HK-2 (cell line): ENCODE measurements at regions not wholly inside any gene's neighbourhood (a gene's known extent, or its start where the extent isn't known, plus 50 kb on each side); places are given as distances from the start of the nearest gene placed in this dataset.
"Not testable (repeated sequence)": the region's sequence is repeated elsewhere in the genome, so short reads cannot be mapped to it uniquely, and the experiment has no call there.

Experiments used
- DNase-seq: peaks from one replicate; pipeline ENCODE4 v3.0.0-alpha.2; 2018; ENCODE audit not compliant: unreplicated experiment

DNA sequence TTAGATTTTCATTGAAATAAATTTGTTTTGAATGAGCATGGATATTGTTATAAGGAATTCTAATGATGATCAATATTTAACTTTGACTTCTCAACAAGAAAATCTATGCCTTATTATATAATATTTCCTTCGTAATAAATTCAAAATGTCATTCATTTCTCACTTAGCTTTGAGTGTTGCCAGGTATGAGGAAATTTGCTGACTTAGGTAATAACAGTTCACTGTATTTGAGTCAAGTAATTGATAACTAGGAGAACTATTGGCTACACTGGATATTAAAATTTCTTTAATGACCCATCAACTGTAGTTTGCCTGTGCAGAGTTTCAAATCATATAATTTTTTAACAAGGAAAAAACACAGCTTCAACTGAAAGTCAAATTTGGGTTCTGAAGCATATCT is 746.6 kb downstream of the SLITRK5 start:
- no peak for DNase-seq

GRCh38 chr13:88424463-88424862 is 753.3 kb downstream of the SLITRK5 start:
- DNase-seq: no peak

- DNase-seq: no peak
Measured at GRCh38 chr13:88426661-88427060, 755.5 kb downstream of the SLITRK5 start.

GRCh38 chr13:88429862-88430261 is 758.7 kb downstream of the SLITRK5 start:
- no peak for DNase-seq

DNA sequence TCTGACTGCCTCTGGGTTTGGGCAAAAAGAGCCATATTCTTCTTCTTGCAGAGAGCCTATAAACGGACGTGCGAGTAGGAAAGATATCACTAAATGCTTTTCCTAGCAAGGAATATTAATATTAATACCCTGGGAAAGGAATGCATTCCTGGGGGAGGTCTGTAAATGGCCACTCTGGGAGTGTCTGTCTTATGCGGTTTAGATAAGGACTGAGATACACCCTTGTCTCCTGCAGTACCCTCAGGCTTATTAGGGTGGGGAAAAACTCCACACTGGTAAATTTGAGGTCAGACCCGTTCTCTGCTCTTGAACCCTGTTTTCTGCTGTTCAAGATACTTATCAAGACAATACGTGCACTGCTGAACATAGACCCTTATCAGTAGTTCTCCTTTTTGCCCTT is 763.8 kb downstream of the SLITRK5 start:
- no peak for DNase-seq

GRCh38 chr13:88436974-88437373 is 765.8 kb downstream of the SLITRK5 start:
- DNase-seq: no peak

- DNase-seq: no peak
Measured at GRCh38 chr13:88450515-88450914, 779.3 kb downstream of the SLITRK5 start.

- DNase-seq: no peak
Measured at GRCh38 chr13:88456151-88456550, 785.0 kb downstream of the SLITRK5 start.

- no peak for DNase-seq
Measured at GRCh38 chr13:88459331-88459730, 788.2 kb downstream of the SLITRK5 start.

GRCh38 chr13:88461272-88462009 is 790.3 kb downstream of the SLITRK5 start:
- DNase-seq: no peak

DNA sequence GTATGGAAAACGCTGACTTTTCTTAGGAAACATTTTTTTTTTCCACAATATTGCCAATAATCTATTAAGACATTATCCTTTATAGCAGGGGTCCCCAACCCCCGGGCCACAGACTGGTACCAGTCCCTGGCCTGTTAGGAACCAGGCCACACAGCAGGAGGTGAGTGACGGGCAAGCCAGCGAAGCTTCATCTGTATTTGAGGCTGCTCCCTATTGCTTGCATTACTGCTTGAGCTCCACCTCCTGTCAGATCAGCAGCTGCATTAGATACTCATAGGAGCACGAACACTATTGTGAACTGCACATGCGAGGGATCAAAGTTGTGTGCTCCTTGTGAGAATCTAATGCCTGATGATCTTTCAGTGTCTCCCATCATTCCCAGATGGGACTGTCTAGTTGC is 793.7 kb downstream of the SLITRK5 start:
- DNase-seq: no peak

- DNase-seq: no peak
Measured at GRCh38 chr13:88472316-88472715, 801.1 kb downstream of the SLITRK5 start.

GRCh38 chr13:88483202-88483601 is 812.0 kb downstream of the SLITRK5 start:
- DNase-seq: no peak

DNA sequence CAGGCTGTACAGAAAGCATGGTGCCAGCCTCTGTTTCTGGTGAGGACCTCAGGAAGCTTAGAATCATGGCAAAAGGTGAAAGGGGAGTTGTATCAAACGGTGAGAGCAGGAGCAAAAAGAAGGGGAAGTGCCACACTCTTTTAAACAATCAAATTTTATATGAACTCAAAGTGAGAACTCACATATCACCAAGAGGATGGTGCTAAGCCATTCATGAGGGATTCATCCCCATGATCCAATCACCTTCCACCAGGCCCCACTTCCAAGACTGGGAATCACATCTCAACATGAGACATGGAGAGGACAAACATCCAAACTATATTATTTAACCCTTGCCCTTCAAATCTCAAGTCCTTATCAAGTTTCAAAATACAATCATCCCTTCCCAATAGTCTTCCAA is 836.7 kb downstream of the SLITRK5 start:
- no peak for DNase-seq

- not testable (repeated sequence) for DNase-seq
Measured at GRCh38 chr13:88512993-88513392, 841.8 kb downstream of the SLITRK5 start.

GRCh38 chr13:88526186-88526852 is 855.1 kb downstream of the SLITRK5 start:
- no peak for DNase-seq

DNA sequence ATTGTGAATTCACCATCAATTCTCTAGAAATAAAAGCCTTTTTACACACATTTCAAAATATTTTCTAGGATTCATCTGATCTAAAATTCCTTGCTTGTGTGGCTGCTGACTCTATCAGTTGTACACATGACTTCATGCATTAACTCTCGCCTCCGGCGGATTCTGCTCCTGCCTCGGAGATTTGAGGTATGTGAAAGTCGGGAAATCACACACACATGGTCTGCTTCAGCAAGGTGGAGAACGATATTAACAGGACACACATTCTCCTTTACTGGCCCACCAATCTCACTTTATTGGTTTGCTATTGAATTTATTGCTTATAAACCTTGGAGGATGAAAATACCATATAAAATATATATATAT is 855.7 kb downstream of the SLITRK5 start:
- DNase-seq: no peak

DNA sequence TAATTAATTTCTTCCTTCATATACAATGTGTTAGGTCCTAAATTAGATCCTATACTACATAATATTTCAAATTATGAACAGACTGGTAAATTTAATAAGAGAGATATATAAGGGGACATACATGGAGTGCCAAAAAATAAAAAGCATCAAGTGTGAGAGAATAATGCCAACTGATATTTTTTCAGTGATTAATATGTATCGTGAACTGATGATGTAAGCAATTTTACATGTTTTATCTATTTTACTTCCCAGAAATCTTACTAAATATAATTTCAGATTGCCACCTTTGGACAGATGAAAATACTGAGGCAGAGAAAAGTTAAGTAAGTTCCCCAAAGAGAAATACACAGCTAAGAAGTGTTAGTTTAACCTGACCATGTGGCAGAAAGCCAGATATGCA is 870.8 kb downstream of the SLITRK5 start:
- no peak for DNase-seq

DNA sequence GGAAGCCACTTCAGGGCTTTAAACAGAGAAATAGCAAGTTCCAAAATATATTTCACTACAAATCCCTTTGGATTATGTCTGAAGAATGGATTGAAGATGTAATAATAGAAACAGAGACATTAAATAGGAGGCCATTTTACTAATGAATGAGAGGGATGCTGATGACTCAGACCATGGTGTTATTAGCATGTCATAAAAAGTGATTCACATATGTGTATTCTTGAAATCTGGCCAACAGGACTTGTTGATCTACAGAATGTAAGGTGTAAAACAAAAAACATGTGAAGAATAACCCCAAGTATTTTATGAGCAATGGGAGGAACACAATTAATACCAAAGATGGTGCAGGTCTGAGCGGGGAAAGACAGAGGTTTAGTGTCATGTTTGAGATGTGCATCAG is 873.7 kb downstream of the SLITRK5 start:
- DNase-seq: no peak

DNA sequence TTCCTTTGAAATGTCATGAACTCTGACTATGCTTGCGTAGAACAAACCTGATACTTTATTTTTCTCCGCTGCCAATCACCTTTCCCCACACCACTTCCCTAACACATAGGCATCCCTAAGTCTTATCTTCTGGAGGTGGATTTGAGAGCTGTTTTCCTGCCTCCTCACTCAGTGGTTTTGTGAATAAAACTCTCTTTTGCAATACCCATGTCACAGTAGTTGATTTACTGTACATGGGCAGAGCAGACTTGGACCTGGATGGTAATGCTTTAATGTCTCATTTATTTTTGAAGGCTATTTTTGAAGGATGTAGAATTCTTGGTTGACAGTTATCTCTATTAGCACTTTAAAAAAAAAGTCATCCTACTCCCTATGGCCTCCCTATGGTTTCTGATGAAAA is 881.8 kb downstream of the SLITRK5 start:
- no peak for DNase-seq

- DNase-seq: no peak
Measured at GRCh38 chr13:88565566-88565965, 894.4 kb downstream of the SLITRK5 start.

DNA sequence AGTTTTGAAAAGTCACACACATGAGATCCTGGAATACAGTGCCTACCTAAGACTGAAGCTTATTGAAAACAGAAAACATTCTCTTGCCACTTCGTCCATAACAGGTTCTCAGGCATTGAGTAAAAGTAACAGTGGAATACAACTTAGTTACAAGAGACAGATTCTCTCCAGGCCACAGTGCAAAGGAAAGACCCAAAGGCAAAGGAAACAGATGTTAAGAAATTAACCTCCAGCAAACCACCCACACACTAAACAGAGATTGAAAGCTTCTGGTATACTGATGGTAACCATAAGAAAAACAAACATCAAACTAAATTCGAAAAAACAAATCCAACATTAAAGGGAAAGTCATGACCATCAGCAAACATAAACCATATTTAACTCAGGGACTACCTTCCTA is 914.7 kb downstream of the SLITRK5 start:
- no peak for DNase-seq

DNA sequence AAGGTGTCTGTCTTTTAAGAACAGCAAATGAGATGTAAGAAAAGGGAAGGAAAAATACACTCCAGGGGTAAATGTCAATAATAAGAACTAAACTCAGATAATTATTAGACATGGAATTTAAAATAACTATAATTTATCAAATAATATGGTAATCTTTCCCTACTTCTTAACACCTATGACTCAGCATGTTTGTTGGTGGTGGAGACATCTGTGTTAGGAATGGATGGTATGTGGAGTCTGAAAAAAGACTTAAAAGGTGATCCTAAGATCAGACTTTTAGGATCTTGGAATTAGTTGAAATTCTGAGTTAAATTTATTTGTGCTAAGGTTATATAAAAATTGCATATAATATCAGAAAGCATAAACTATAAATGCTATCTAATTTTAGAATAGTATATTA is 915.1 kb downstream of the SLITRK5 start:
- DNase-seq: no peak

DNA sequence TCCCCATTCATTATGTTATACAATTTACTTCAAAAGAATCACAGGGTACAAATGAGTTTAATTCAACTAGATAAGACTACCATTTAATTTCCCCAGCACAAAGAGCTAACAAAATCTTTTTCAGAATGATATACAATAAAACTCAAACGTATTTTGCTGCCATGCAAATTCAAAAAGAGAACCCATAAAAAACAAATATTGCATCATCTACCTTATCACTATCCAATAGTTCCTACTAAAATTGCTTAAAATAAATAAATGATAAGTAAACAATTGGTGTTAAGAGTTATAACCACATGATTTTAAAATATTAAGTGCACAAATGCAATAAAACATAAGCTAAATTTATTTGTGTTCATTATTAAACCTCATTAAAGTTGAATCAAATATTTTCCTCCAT is 919.4 kb downstream of the SLITRK5 start:
- no peak for DNase-seq
